Ascending aorta (tissue), 2 donors: ENCODE measurements at regions not wholly inside any gene's neighbourhood (a gene's known extent, or its start where the extent isn't known, plus 50 kb on each side); places are given as distances from the start of the nearest gene placed in this dataset.

Source experiments
- DNase-seq, 2 donors: peaks; one replicate each; pipeline ENCODE4 v3.0.0-alpha.2; 2019; ENCODE audit warnings: low spot score in 2 of 2
- H3K27ac ChIP-seq, 2 donors: fragments of 200-600 bp; sonication (generic); one replicate each; pipeline ENCODE4 v1.5.1; 2016 to 2017; ENCODE audit warnings: mild to moderate bottlenecking in 1 of 2
- H3K27me3 ChIP-seq: fragments of 200-600 bp; sonication (generic); one replicate; pipeline ENCODE4 v1.5.1; 2017
- H3K36me3 ChIP-seq, 2 donors: fragments of 200-600 bp; sonication (generic); one replicate each; pipeline ENCODE4 v1.5.1; 2016
- H3K4me1 ChIP-seq, 2 donors: fragments of 200-600 bp; sonication (generic); one replicate each; pipeline ENCODE4 v1.5.1; 2016 to 2017; ENCODE audit warnings: mild to moderate bottlenecking in 1 of 2
- H3K4me3 ChIP-seq, 2 donors: fragments of 200-600 bp; sonication (generic); one replicate each; pipeline ENCODE4 v1.5.1; 2016 to 2017; ENCODE audit warnings: mild to moderate bottlenecking in 1 of 2
- H3K9me3 ChIP-seq, 2 donors: fragments of 200-600 bp; sonication (generic); one replicate each; pipeline ENCODE4 v1.5.1; 2016
- intact Hi-C: fragments of 100-400 bp; cut with DNase I; formaldehyde crosslinking; loops from one replicate; pipeline ENCODE4 v1.15.1; 2023
- TF ChIP-seq, protein P1 (sequence below), 3 experiments: fragments of 200-600 bp in 2 of 3; fragments of 450-650 bp in 1 of 3; sonication (generic) in 2 of 3; IDR thresholded peaks; one replicate each; pipeline ENCODE4 v1.5.1; 2016 to 2019; ENCODE audit warnings: antibody characterized with exemption in 3 of 3, mild to moderate bottlenecking in 1 of 3, moderate library complexity in 1 of 3

DNA sequence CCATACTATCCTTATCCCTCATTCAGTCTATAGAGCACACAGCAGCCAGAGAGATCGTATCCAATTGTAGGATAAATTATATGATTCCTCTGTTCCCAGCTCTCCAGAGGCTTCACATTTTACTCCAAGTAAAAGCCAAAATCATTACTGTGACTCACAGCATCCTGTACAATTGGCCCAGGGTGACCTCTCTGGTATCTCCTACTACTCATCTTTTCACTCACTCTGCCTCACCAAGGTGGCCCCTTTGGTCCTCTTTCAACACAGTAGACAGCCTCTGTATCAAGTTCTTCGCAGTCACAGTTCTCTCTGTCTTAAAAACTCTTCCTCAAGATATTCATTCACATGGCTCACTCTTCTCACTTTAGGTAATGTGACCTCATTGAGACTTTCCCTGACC is 72.6 kb upstream of the LSM8 start:
- no peaks in the 10 kb centered on the region for H3K36me3 ChIP-seq
- no peaks in the 10 kb centered on the region for H3K27me3 ChIP-seq
- no peaks in the 10 kb centered on the region for H3K4me1 ChIP-seq
- no peak for DNase-seq
- H3K9me3 ChIP-seq: no peaks in the 10 kb centered on the region
- no peak overlapping the region for H3K27ac ChIP-seq
- TF ChIP-seq, protein P1, sequence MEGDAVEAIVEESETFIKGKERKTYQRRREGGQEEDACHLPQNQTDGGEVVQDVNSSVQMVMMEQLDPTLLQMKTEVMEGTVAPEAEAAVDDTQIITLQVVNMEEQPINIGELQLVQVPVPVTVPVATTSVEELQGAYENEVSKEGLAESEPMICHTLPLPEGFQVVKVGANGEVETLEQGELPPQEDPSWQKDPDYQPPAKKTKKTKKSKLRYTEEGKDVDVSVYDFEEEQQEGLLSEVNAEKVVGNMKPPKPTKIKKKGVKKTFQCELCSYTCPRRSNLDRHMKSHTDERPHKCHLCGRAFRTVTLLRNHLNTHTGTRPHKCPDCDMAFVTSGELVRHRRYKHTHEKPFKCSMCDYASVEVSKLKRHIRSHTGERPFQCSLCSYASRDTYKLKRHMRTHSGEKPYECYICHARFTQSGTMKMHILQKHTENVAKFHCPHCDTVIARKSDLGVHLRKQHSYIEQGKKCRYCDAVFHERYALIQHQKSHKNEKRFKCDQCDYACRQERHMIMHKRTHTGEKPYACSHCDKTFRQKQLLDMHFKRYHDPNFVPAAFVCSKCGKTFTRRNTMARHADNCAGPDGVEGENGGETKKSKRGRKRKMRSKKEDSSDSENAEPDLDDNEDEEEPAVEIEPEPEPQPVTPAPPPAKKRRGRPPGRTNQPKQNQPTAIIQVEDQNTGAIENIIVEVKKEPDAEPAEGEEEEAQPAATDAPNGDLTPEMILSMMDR (IDR thresholded peaks at IDR 0.05): no peak
- intact Hi-C loops: no loop called here
- no peak overlapping the region for H3K4me3 ChIP-seq

DNA sequence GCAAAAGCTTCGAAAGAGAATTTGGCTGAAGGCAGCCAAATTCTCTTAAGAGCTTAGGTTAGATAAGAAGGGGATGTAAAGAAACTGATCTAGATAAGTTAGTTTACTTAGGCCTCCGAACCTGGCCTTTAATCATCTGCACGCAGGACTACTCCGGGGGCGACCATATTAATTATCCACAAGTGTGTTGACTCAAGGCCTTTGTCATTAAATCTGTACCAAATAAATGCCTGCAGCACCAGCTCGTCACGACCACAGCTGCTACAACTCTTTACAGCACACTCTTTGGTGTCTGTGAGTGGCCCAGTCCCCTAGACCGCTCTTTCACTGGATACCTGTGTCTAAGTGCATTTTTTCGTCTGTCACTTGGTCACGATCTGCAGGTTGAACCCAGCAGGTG is 69.8 kb upstream of the LSM8 start:
- no peaks in the 10 kb centered on the region for H3K9me3 ChIP-seq
- H3K27ac ChIP-seq: no peak overlapping the region
- no peak for DNase-seq
- TF ChIP-seq, protein P1 (IDR thresholded peaks at IDR 0.05): no peak
- no peak overlapping the region for H3K4me3 ChIP-seq
- no peaks in the 10 kb centered on the region for H3K4me1 ChIP-seq
- H3K36me3 ChIP-seq: no peaks in the 10 kb centered on the region
- intact Hi-C loops: no loop called here
- H3K27me3 ChIP-seq: no peaks in the 10 kb centered on the region

DNA sequence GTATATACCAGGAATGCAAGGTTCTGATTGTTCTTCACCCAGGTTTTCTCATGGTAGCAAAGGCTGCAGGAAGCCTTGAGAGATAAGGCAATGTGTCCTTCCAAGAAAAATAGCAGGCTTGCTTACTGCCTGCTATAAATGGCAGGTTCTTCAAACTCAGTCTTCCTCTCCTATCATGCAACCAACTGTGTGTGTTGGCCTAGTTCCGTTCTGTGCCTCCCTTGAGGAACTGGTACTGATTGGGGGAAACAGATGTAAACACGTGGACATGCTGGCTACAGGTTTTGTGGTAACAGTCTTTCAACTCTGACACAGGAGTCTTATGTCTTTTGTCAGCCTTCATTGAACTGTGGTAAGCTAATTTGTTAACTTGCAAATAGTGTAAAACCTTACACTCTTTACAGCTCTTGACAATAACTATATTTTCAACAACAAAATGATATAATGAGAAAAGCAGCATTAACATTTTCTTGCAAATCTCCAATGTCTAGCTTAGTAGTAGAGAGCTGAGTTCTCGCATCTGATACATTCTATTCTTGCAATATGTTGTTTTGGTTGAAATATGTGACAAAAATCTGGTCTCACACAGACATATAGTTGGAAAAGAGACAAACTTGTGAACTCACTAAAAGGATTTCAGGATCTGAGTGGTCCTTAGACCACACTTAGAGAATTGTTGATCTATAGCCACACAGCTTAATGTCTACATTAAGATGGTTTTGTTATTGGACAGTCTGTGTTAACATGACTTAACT is 54.7 kb upstream of the LSM8 start:
- Histone ChIP-seq H3K4me3 (no peak overlapping the region), H3K4me1 (no peaks in the 10 kb centered on the region), H3K27ac (no peak overlapping the region), H3K9me3 (no peaks in the 10 kb centered on the region), H3K36me3 (no peaks in the 10 kb centered on the region), H3K27me3 (no peaks in the 10 kb centered on the region)
- no peak for DNase-seq
- intact Hi-C loops: no loop called here
- TF ChIP-seq, protein P1 (IDR thresholded peaks at IDR 0.05): no peak

DNA sequence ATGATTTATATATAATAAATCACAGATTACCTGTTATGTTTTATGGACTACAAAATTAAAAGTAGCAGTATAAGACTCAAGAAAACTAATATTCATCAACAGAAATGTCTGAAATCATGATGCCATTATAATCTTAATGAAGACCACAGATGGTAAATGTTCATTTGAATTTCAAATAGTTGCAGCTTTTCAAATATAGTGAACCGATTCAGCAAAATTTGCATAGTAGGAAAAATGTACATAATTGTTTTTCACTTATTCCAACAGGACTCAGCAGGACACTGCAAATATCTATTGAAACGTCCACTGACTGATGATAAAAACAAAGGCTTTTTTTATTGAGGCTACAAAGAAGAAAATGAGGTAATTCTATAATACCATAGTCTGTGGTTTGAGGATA is 51.2 kb upstream of the LSM8 start:
- intact Hi-C loops: no loop called here
- no peaks in the 10 kb centered on the region for H3K4me1 ChIP-seq
- H3K9me3 ChIP-seq: no peaks in the 10 kb centered on the region
- DNase-seq: no peak
- no peak overlapping the region for H3K27ac ChIP-seq
- H3K27me3 ChIP-seq: no peaks in the 10 kb centered on the region
- no peak overlapping the region for H3K4me3 ChIP-seq
- no peaks in the 10 kb centered on the region for H3K36me3 ChIP-seq
- TF ChIP-seq, protein P1 (IDR thresholded peaks at IDR 0.05): no peak
